GM08714 (cell line): ENCODE measurements at regions not wholly inside any gene's neighbourhood (a gene's known extent, or its start where the extent isn't known, plus 50 kb on each side); places are given as distances from the start of the nearest gene placed in this dataset.

Source experiments
- H3K4me3 ChIP-seq: fragments of 200-500 bp; sonication (Bioruptor generic); 2 replicates; pipeline ENCODE4 v1.5.1; 2014; ENCODE audit warnings: mild to moderate bottlenecking, low read length, inconsistent platforms
- ZNF274 ChIP-seq: IDR thresholded peaks from 2 replicates; pipeline ENCODE4 v1.6.1; 2012; ENCODE audit warnings: mild to moderate bottlenecking, low read depth, low read length

GRCh38 chr22:49506010-49506400, 321.7 kb downstream of the BRD1 start:
- H3K4me3 ChIP-seq, result no peak overlapping the region
- no peak for TF ChIP-seq ZNF274

GRCh38 chr22:49505337-49506009, 322.2 kb downstream of the BRD1 start:
- H3K4me3 ChIP-seq, result no peak overlapping the region
- TF ChIP-seq ZNF274, result no peak

GRCh38 chr22:49503896-49504521, 323.7 kb downstream of the BRD1 start:
- TF ChIP-seq ZNF274, result no peak
- H3K4me3 ChIP-seq, result no peak overlapping the region

- no peak for TF ChIP-seq ZNF274
- H3K4me3 ChIP-seq, result no peak overlapping the region
Observed at GRCh38 chr22:49503321-49503720, 324.4 kb downstream of the BRD1 start.

GRCh38 chr22:49502126-49502826, 325.4 kb downstream of the BRD1 start:
- no peak overlapping the region for H3K4me3 ChIP-seq

GRCh38 chr22:49500942-49501395, 326.7 kb downstream of the BRD1 start:
- no peak for TF ChIP-seq ZNF274
- no peak overlapping the region for H3K4me3 ChIP-seq

More at GRCh38 chr22:49502126-49502826, 325.4 kb downstream of the BRD1 start:
- TF ChIP-seq ZNF274, result no peak

GRCh38 chr22:49500076-49500460, 327.6 kb downstream of the BRD1 start:
- no peak overlapping the region for H3K4me3 ChIP-seq
- no peak for TF ChIP-seq ZNF274

GRCh38 chr22:49499433-49500075, 328.1 kb downstream of the BRD1 start:
- TF ChIP-seq ZNF274, result no peak
- H3K4me3 ChIP-seq, result no peak overlapping the region

- no peak overlapping the region for H3K4me3 ChIP-seq
- no peak for TF ChIP-seq ZNF274
Observed at GRCh38 chr22:49497266-49497665, 330.4 kb downstream of the BRD1 start.

- H3K4me3 ChIP-seq, result no peak overlapping the region
- no peak for TF ChIP-seq ZNF274
Observed at GRCh38 chr22:49494555-49494954, 333.1 kb downstream of the BRD1 start.

GRCh38 chr22:49492741-49493251, 334.9 kb downstream of the BRD1 start:
- H3K4me3 ChIP-seq, result no peak overlapping the region
- no peak for TF ChIP-seq ZNF274

GRCh38 chr22:49492308-49492707, 335.4 kb downstream of the BRD1 start:
- no peak for TF ChIP-seq ZNF274
- no peak overlapping the region for H3K4me3 ChIP-seq

GRCh38 chr22:49491726-49492125, 335.9 kb downstream of the BRD1 start:
- H3K4me3 ChIP-seq, result no peak overlapping the region
- no peak for TF ChIP-seq ZNF274

- no peak overlapping the region for H3K4me3 ChIP-seq
- no peak for TF ChIP-seq ZNF274
Observed at GRCh38 chr22:49491221-49491635, 336.4 kb downstream of the BRD1 start.
